T-cell (primary cell): ENCODE measurements at regions not wholly inside any gene's neighbourhood (a gene's known extent, or its start where the extent isn't known, plus 50 kb on each side); places are given as distances from the start of the nearest gene placed in this dataset.

Source experiments
- ATAC-seq, 4 experiments: fragments of 200-7000 bp in 3 of 4; fragments of 150-1000 bp in 1 of 4; cut with Tn5 transposase; replicated peaks in 1 of 4; 1 replicate in 3 of 4; 2 replicates in 1 of 4; pipeline ENCODE4 v1.10.0; 2021; ENCODE audit warnings: moderate library complexity in 3 of 4, mild to moderate bottlenecking in 2 of 4, moderate number of reproducible peaks in 1 of 4
- CTCF ChIA-PET, 2 donors: fragments of 300-600 bp; sonication (Branson Sonifier 250); formaldehyde crosslinking; loops; one replicate each; lab custom pipeline; 2022; ENCODE audit warnings: antibody characterized with exemption in 2 of 2; lab: Charles Lee
- POLR2A ChIA-PET, 2 donors: fragments of 300-600 bp; sonication (Branson Sonifier 250); formaldehyde crosslinking; loops; one replicate each; lab custom pipeline; 2022; ENCODE audit warnings: antibody characterized with exemption in 2 of 2; lab: Charles Lee
- DNase-seq, 35 experiments: peaks; one replicate each; pipeline versions ENCODE4 v3.0.0 to v3.0.0-alpha.2; 2013 to 2023
- H3K27ac ChIP-seq: one replicate; pipeline ENCODE4 v1.5.1; 2013; ENCODE audit warnings: low read length
- H3K27me3 ChIP-seq, 2 experiments: replicated peaks in 1 of 2; 1 replicate in 1 of 2; 2 replicates in 1 of 2; pipeline versions ENCODE4 v1.6.1 to v1.7.0; 2013; ENCODE audit warnings: low read length in 1 of 2, mixed read lengths in 1 of 2; ENCODE audit not compliant: control insufficient read depth in 2 of 2, insufficient read depth in 2 of 2; ENCODE audit errors: extremely low read depth in 1 of 2
- H3K36me3 ChIP-seq, 2 donors: 1 replicate in 1 of 2; 2 replicates in 1 of 2; pipeline versions ENCODE4 v1.6.1 to v1.7.0; 2013; ENCODE audit warnings: low read length in 1 of 2; ENCODE audit not compliant: control insufficient read depth in 2 of 2, insufficient read depth in 1 of 2; ENCODE audit errors: extremely low read depth in 1 of 2
- H3K4me1 ChIP-seq, 2 experiments: 1 replicate in 1 of 2; 2 replicates in 1 of 2; pipeline versions ENCODE4 v1.6.1 to v1.7.0; 2013; ENCODE audit warnings: low read length in 2 of 2, mixed read lengths in 1 of 2; ENCODE audit not compliant: insufficient read depth in 2 of 2, control insufficient read depth in 1 of 2; ENCODE audit errors: extremely low read depth in 1 of 2
- H3K4me3 ChIP-seq, 2 donors: 1 replicate in 1 of 2; 2 replicates in 1 of 2; pipeline versions ENCODE4 v1.5.1 to v1.7.0; 2013; ENCODE audit warnings: mild to moderate bottlenecking in 2 of 2, low read length in 1 of 2, moderate library complexity in 1 of 2; ENCODE audit not compliant: control insufficient read depth in 1 of 2; ENCODE audit errors: extremely low read depth in 1 of 2
- H3K9me3 ChIP-seq: 2 replicates; pipeline ENCODE4 v1.7.0; 2013
- H3K27ac Mint-ChIP-seq, 2 donors: one replicate each; pipeline ENCODE4 v1.8.0; 2020 to 2021; ENCODE audit warnings: mild to moderate bottlenecking in 2 of 2, mixed read lengths in 2 of 2
- H3K27me3 Mint-ChIP-seq, 2 donors: one replicate each; pipeline ENCODE4 v1.8.0; 2021 to 2022; ENCODE audit warnings: mixed read lengths in 2 of 2
- H3K36me3 Mint-ChIP-seq: one replicate; pipeline ENCODE4 v1.8.0; 2021; ENCODE audit warnings: mixed read lengths
- H3K4me1 Mint-ChIP-seq, 3 donors: one replicate each; pipeline ENCODE4 v1.8.0; 2020 to 2022; ENCODE audit warnings: mixed read lengths in 3 of 3, mild to moderate bottlenecking in 1 of 3
- H3K4me3 Mint-ChIP-seq, 3 donors: one replicate each; pipeline ENCODE4 v1.8.0; 2020 to 2022; ENCODE audit warnings: mild to moderate bottlenecking in 3 of 3, mixed read lengths in 3 of 3, moderate library complexity in 3 of 3
- H3K9me3 Mint-ChIP-seq, 3 donors: one replicate each; pipeline ENCODE4 v1.8.0; 2020 to 2022; ENCODE audit warnings: mixed read lengths in 3 of 3
- WGBS: methylation state at CpG from one replicate; pipeline ENCODE4 v1.1.5; 2013; ENCODE audit warnings: missing lambda C conversion rate; ENCODE audit not compliant: insufficient coverage; 5-methylcytosine and 5-hydroxymethylcytosine counted together

DNA sequence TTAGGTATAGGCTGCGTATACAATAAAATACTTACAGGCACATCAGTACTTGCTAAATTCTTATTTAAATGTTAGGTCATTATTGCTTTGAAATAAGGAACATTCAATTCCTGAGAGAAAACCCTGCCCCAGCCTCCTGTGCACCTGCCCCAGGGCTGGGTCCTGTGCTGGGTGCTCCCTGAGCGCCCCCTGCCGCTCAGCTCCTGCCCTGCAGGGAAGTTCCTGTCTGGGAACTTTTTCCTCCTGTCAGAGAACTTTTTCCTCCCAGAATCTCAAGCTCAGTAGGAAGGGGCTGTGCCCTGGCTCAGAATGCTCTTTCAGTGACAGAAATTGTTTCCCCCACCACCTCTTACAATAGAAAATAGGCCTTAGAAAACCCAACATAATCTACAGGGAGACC, 751.1 kb downstream of the TMEM121 start:
- H3K9me3 ChIP-seq, result no peaks in the 10 kb centered on the region
- ATAC-seq (peak in 3 of 4 experiments; percentile 38 to 69 (median 43)), DNase-seq (peak in 13 of 35 experiments; percentile 8 to 58 (median 25))
- H3K9me3 Mint-ChIP-seq, result no peaks in the 10 kb centered on the region
- peaks cover 11 to 13% of the 10 kb centered on the region in 2 experiments for H3K4me1 ChIP-seq
- ChIA-PET POLR2A (interaction anchor here in 1 of 2 donors (0.6 kb wide), 1 partner anchor 15 kb away, joined by 3 read pairs; no protein-coding TSS in a partner anchor), CTCF (interaction anchor here in 1 of 2 donors (1.4 to 1.9 kb wide), 2 partner anchors 12 to 20 kb away, joined by 3 to 4 read pairs; no protein-coding TSS in a partner anchor)
- peak overlapping the region in 1 of 3 donors; percentile 41 for H3K4me3 Mint-ChIP-seq
- H3K4me1 Mint-ChIP-seq, result peaks cover 18 to 21% (median 19%) of the 10 kb centered on the region in 3 donors
- H3K4me3 ChIP-seq, result no peak overlapping the region
- no peaks in the 10 kb centered on the region for H3K36me3 Mint-ChIP-seq
- peaks cover 0 to 13% of the 10 kb centered on the region in 2 experiments for H3K27me3 ChIP-seq
- no CpG with 5 or more reads among the region's 3 CpGs for WGBS
- no peaks in the 10 kb centered on the region for H3K36me3 ChIP-seq
- peaks cover 20 to 38% of the 10 kb centered on the region in 2 donors for H3K27me3 Mint-ChIP-seq
- no peak overlapping the region for H3K27ac Mint-ChIP-seq
- H3K27ac ChIP-seq, result no peak overlapping the region

DNA sequence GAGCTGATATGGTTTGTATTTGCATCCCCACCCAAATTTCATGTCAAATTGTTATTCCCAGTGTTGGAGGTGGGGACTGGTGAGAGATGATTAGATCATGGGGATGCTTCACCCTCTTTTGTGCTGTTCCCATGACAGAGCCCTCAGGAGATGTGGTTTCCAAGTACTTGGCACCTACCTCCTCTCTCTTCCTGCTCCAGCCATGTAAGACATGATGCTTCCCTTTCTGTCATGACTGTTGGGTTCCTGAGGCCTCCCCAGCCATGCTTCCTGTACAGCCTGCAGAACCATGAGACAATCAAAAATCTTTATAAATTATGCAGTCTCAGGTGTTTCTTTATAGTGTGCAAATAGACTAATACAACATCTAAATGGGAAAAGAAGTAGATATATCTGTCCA, 754.5 kb downstream of the TMEM121 start:
- CTCF ChIA-PET, result interaction anchor here in 1 of 2 donors (0.7 kb wide), 1 partner anchor 24 kb away, joined by 4 read pairs; no protein-coding TSS in a partner anchor
- Histone ChIP-seq H3K4me3 (no peak overlapping the region), H3K4me1 (peaks cover 11% of the 10 kb centered on the region in 2 experiments), H3K36me3 (no peaks in the 10 kb centered on the region), H3K9me3 (no peaks in the 10 kb centered on the region), H3K27me3 (peaks cover 0 to 11% of the 10 kb centered on the region in 2 experiments), H3K27ac (no peak overlapping the region)
- Mint-ChIP-seq H3K27me3 (peaks cover 12 to 27% of the 10 kb centered on the region in 2 donors), H3K27ac (no peak overlapping the region), H3K9me3 (no peaks in the 10 kb centered on the region), H3K36me3 (no peaks in the 10 kb centered on the region), H3K4me1 (peaks cover 14 to 18% (median 16%) of the 10 kb centered on the region in 3 donors), H3K4me3 (no peak overlapping the region)
- POLR2A ChIA-PET, result no interaction called here
- ATAC-seq (no peak), DNase-seq (no peak)

DNA sequence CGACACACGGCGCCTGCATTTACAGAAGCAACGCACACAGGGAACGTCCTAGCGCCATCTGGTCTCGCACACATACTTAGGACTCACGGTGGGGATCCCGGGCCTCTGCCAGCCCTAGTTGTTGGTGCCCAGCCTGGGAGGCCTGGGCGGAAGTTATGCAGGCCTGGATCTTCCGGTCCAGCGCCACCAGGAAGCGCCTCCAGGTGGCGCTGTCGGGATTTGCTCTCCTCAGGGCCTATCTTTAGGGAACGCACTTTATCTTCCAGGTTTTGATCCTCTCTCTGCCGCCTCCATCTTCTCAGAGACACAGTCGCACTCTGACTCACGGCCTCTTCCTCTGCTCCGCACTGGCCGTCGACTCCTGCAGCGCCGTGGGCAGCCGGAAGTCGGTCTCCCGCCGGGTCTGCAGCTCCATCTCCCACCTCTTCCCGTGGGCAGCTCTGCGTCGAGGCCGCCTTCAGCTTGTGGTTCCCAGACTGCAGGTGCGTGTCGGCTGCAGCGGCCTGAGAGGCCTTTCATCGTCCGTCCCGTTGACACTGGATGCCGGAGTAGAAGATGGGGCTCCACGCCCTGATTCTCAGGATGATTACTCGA, 760.4 kb downstream of the TMEM121 start:
- Mint-ChIP-seq H3K27me3 (peaks cover 17 to 25% of the 10 kb centered on the region in 2 donors), H3K9me3 (no peaks in the 10 kb centered on the region), H3K4me1 (no peaks in the 10 kb centered on the region), H3K36me3 (no peaks in the 10 kb centered on the region), H3K27ac (no peak overlapping the region), H3K4me3 (no peak overlapping the region)
- WGBS, result 90% methylated on average over 41 of the region's 41 CpGs
- DNase-seq (peak in 4 of 35 experiments; percentile 17 to 48 (median 22)), ATAC-seq (no peak)
- Histone ChIP-seq H3K36me3 (no peaks in the 10 kb centered on the region), H3K9me3 (no peaks in the 10 kb centered on the region), H3K27ac (no peak overlapping the region), H3K4me1 (no peaks in the 10 kb centered on the region), H3K27me3 (peaks cover 0 to 10% of the 10 kb centered on the region in 2 experiments), H3K4me3 (no peak overlapping the region)
- CTCF ChIA-PET, result no interaction called here
- POLR2A ChIA-PET, result no interaction called here

DNA sequence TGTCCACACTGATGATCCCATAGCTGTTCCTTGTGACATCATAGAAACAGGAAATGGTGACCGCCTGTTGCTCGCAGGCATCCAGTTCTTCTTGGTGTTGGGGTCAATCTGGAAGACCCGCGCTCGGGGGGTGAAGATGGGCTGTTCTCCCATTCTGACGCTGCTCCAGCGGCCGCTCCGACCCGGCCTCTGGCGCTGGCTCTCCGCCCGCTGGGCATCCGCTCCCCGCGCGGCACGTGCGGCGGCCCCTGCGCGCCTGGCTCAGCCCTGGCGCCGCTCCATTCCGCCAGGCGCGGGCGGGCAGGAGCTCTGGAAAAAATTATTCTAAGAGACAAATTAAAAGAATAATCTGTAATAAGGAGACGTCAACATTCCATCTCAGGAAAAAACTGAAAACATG, 761.1 kb downstream of the TMEM121 start:
- ATAC-seq (no peak), DNase-seq (no peak)
- no peaks in the 10 kb centered on the region for H3K4me1 ChIP-seq
- ChIA-PET POLR2A (no interaction called here), CTCF (no interaction called here)
- 83% methylated on average over 11 of the region's 29 CpGs for WGBS
- Mint-ChIP-seq H3K27ac (no peak overlapping the region), H3K36me3 (no peaks in the 10 kb centered on the region), H3K4me3 (no peak overlapping the region), H3K4me1 (no peaks in the 10 kb centered on the region), H3K9me3 (no peaks in the 10 kb centered on the region), H3K27me3 (peaks cover 17 to 25% of the 10 kb centered on the region in 2 donors)
- peaks cover 0 to 10% of the 10 kb centered on the region in 2 experiments for H3K27me3 ChIP-seq
- no peaks in the 10 kb centered on the region for H3K36me3 ChIP-seq
- H3K9me3 ChIP-seq, result no peaks in the 10 kb centered on the region
- H3K4me3 ChIP-seq, result no peak overlapping the region
- H3K27ac ChIP-seq, result no peak overlapping the region

DNA sequence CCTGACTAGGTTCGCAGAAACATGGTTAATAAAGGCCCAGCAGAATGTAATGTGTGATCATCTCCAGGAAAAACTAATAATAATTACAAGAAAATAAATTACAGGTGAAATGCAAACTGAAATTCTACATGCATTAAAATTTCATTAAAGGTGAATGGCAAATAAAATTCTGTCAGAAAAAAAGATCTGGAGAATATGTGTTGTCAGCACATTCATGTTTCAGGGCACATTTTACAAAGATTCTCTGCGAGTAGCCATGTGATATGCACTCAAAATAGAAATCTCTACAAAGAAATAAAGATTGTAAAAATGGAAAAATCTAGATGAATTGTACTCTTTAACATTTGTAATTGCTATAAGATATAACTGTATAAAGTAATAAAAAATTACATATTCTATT, 765.2 kb downstream of the TMEM121 start:
- DNase-seq (no peak), ATAC-seq (no peak)
- Histone ChIP-seq H3K9me3 (no peaks in the 10 kb centered on the region), H3K27ac (no peak overlapping the region), H3K27me3 (peaks cover 0 to 19% of the 10 kb centered on the region in 2 experiments), H3K36me3 (no peaks in the 10 kb centered on the region), H3K4me3 (no peak overlapping the region), H3K4me1 (no peaks in the 10 kb centered on the region)
- Mint-ChIP-seq H3K4me1 (peaks cover 0 to 2% (median 1%) of the 10 kb centered on the region in 3 donors), H3K36me3 (no peaks in the 10 kb centered on the region), H3K27me3 (peaks cover 25 to 31% of the 10 kb centered on the region in 2 donors), H3K27ac (no peak overlapping the region), H3K4me3 (no peak overlapping the region), H3K9me3 (peaks cover 0 to 2% (median 0%) of the 10 kb centered on the region in 3 donors)
- WGBS, result no CpG with 5 or more reads among the region's 2 CpGs
- POLR2A ChIA-PET, result no interaction called here
- CTCF ChIA-PET, result interaction anchor here in 1 of 2 donors (0.6 kb wide), 1 partner anchor 272 kb away, joined by 8 read pairs; no protein-coding TSS in a partner anchor

DNA sequence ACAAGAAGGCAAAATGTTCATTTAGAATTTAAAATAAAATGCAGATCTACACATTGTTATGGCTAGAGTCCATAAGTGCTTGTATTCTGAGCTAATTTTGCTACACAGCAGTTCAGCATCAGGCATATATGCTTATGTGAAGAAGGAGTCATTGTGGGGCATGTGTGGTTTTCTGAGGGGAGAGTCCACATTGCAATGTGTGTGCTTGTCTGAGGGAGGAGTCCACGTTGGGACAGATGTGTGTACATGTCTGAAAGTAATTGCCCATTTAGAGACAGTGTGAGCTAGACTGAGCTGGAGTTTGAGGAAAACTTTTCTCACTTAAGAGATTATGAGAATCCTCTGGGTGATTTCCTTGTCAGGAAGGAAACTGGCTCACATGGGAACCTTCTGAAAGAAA, 767.9 kb downstream of the TMEM121 start:
- Histone ChIP-seq H3K27me3 (peaks cover 0 to 9% of the 10 kb centered on the region in 2 experiments), H3K27ac (no peak overlapping the region), H3K4me1 (no peaks in the 10 kb centered on the region), H3K9me3 (no peaks in the 10 kb centered on the region), H3K36me3 (no peaks in the 10 kb centered on the region), H3K4me3 (no peak overlapping the region)
- peaks cover 32 to 38% of the 10 kb centered on the region in 2 donors for H3K27me3 Mint-ChIP-seq
- no peaks in the 10 kb centered on the region for H3K36me3 Mint-ChIP-seq
- peaks cover 0 to 2% (median 1%) of the 10 kb centered on the region in 3 donors for H3K4me1 Mint-ChIP-seq
- DNase-seq, result no peak
- H3K4me3 Mint-ChIP-seq, result no peak overlapping the region
- 0% methylated on average over 1 of the region's 1 CpG for WGBS
- ATAC-seq, result no peak
- POLR2A ChIA-PET, result no interaction called here
- no peak overlapping the region for H3K27ac Mint-ChIP-seq
- H3K9me3 Mint-ChIP-seq, result peaks cover 0 to 2% (median 0%) of the 10 kb centered on the region in 3 donors
- CTCF ChIA-PET, result interaction anchor here in 1 of 2 donors (0.6 kb wide), 1 partner anchor 389 kb away, joined by 3 read pairs; no protein-coding TSS in a partner anchor
